H9 (cell line): ENCODE measurements at regions not wholly inside any gene's neighbourhood (a gene's known extent, or its start where the extent isn't known, plus 50 kb on each side); places are given as distances from the start of the nearest gene placed in this dataset.

Experiments used
- DNase-seq: peaks from one replicate; pipeline ENCODE4 v3.0.0-alpha.2; 2017
- H2AFZ ChIP-seq: one replicate; pipeline ENCODE4 v1.6.1; 2013; ENCODE audit warnings: mild to moderate bottlenecking, low read length, control low read depth, moderate library complexity
- H2AK5ac ChIP-seq: 2 replicates; pipeline ENCODE4 v1.6.1; 2013; ENCODE audit warnings: low read length, control low read depth, mixed read lengths; ENCODE audit not compliant: insufficient read length
- H2BK120ac ChIP-seq: one replicate; pipeline ENCODE4 v1.6.1; 2013; ENCODE audit warnings: low read depth, mild to moderate bottlenecking, low read length, control low read depth, inconsistent platforms; ENCODE audit not compliant: poor library complexity, severe bottlenecking
- H2BK12ac ChIP-seq: 2 replicates; pipeline ENCODE4 v1.6.1; 2013; ENCODE audit warnings: low read length, control low read depth, mixed read lengths, low read depth; ENCODE audit not compliant: insufficient read length
- H2BK15ac ChIP-seq: 2 replicates; pipeline ENCODE4 v1.6.1; 2013; ENCODE audit warnings: low read depth, low read length, control low read depth
- H2BK20ac ChIP-seq: one replicate; pipeline ENCODE4 v1.6.1; 2013; ENCODE audit warnings: low read depth, mild to moderate bottlenecking, low read length, control low read depth, inconsistent platforms; ENCODE audit not compliant: poor library complexity, severe bottlenecking
- H2BK5ac ChIP-seq: 2 replicates; pipeline ENCODE4 v1.6.1; 2013; ENCODE audit warnings: low read length, control low read depth, mixed read lengths; ENCODE audit not compliant: insufficient read length
- H3K14ac ChIP-seq: 2 replicates; pipeline ENCODE4 v1.6.1; 2013; ENCODE audit warnings: low read length, control low read depth; ENCODE audit not compliant: insufficient read depth
- H3K18ac ChIP-seq: 2 replicates; pipeline ENCODE4 v1.6.1; 2013; ENCODE audit warnings: low read depth, mild to moderate bottlenecking, mixed read lengths, low read length, control low read depth; ENCODE audit not compliant: insufficient read length
- H3K23ac ChIP-seq: 2 replicates; pipeline ENCODE4 v1.6.1; 2013; ENCODE audit warnings: low read length, control low read depth, mixed read lengths, low read depth; ENCODE audit not compliant: insufficient read length
- H3K23me2 ChIP-seq: 2 replicates; pipeline ENCODE4 v1.6.1; 2013; ENCODE audit warnings: low read depth, mild to moderate bottlenecking, mixed read lengths, low read length, control low read depth; ENCODE audit not compliant: insufficient read length, poor library complexity, severe bottlenecking
- H3K27ac ChIP-seq: 2 replicates; pipeline ENCODE4 v1.5.1; 2013; ENCODE audit warnings: low read length, control low read depth, mixed read lengths, low read depth; ENCODE audit not compliant: insufficient read length
- H3K27me3 ChIP-seq: 2 replicates; pipeline ENCODE4 v1.6.1; 2013; ENCODE audit warnings: low read length, control low read depth, inconsistent platforms; ENCODE audit not compliant: insufficient read depth
- H3K4ac ChIP-seq: 2 replicates; pipeline ENCODE4 v1.6.1; 2013; ENCODE audit warnings: low read depth, mild to moderate bottlenecking, control low read depth, inconsistent platforms, low read length, moderate library complexity
- H3K4me1 ChIP-seq: 2 replicates; pipeline ENCODE4 v1.6.1; 2013; ENCODE audit warnings: low read length, control low read depth, inconsistent platforms; ENCODE audit not compliant: insufficient read depth
- H3K4me2 ChIP-seq: 2 replicates; pipeline ENCODE4 v1.6.1; 2013; ENCODE audit warnings: low read length, control low read depth, mixed read lengths; ENCODE audit not compliant: insufficient read length, insufficient read depth
- H3K56ac ChIP-seq: 2 replicates; pipeline ENCODE4 v1.6.1; 2013; ENCODE audit warnings: low read depth, mild to moderate bottlenecking, mixed read lengths, low read length, control low read depth; ENCODE audit not compliant: insufficient read length
- H3K79me1 ChIP-seq: 2 replicates; pipeline ENCODE4 v1.6.1; 2013; ENCODE audit warnings: low read depth, mild to moderate bottlenecking, moderate library complexity, low read length, control low read depth, inconsistent platforms; ENCODE audit not compliant: insufficient read depth, poor library complexity, severe bottlenecking
- H3K79me2 ChIP-seq: 2 replicates; pipeline ENCODE4 v1.6.1; 2013; ENCODE audit warnings: low read length, control low read depth, inconsistent platforms; ENCODE audit not compliant: insufficient read depth
- H3K9ac ChIP-seq: 2 replicates; pipeline ENCODE4 v1.6.1; 2013; ENCODE audit warnings: low read length, control low read depth, mixed read lengths; ENCODE audit not compliant: insufficient read length; ENCODE audit errors: extremely low read depth
- H3K9me3 ChIP-seq: one replicate; pipeline ENCODE4 v1.6.1; 2013; ENCODE audit warnings: low read depth, low read length, inconsistent platforms; ENCODE audit not compliant: control insufficient read depth
- H3T11ph ChIP-seq: one replicate; pipeline ENCODE4 v1.6.1; 2013; ENCODE audit warnings: mild to moderate bottlenecking, low read length, control low read depth, inconsistent platforms
- H4K20me1 ChIP-seq: one replicate; pipeline ENCODE4 v1.6.1; 2013; ENCODE audit not compliant: control insufficient read depth, insufficient read length, insufficient read depth
- H4K5ac ChIP-seq: 2 replicates; pipeline ENCODE4 v1.6.1; 2013; ENCODE audit warnings: low read depth, mild to moderate bottlenecking, mixed read lengths, low read length, control low read depth; ENCODE audit not compliant: insufficient read length
- H4K8ac ChIP-seq: replicated peaks from 2 replicates; pipeline ENCODE4 v1.6.1; 2013; ENCODE audit warnings: low read length, control low read depth, mixed read lengths, low read depth; ENCODE audit not compliant: insufficient read length
- H4K91ac ChIP-seq: 2 replicates; pipeline ENCODE4 v1.6.1; 2013; ENCODE audit warnings: low read depth, mild to moderate bottlenecking, moderate library complexity, mixed read lengths, low read length, control low read depth; ENCODE audit not compliant: insufficient read length
- H3K27ac Mint-ChIP-seq, 3 experiments: 2 replicates in 2 of 3; 3 replicates in 1 of 3; pipeline ENCODE4 v1.8.0; 2020 to 2021; ENCODE audit warnings: mixed read lengths in 3 of 3, mild to moderate bottlenecking in 1 of 3, moderate library complexity in 1 of 3
- H3K27me3 Mint-ChIP-seq: 2 replicates; pipeline ENCODE4 v1.8.0; 2021; ENCODE audit warnings: low read depth, mild to moderate bottlenecking, moderate library complexity, mixed read lengths
- H3K36me3 Mint-ChIP-seq, 3 experiments: 2 replicates in 2 of 3; 3 replicates in 1 of 3; pipeline ENCODE4 v1.8.0; 2020 to 2021; ENCODE audit warnings: low read depth in 3 of 3, mixed read lengths in 3 of 3; ENCODE audit not compliant: insufficient read depth in 1 of 3
- H3K4me1 Mint-ChIP-seq, 2 experiments: 2 replicates each; pipeline ENCODE4 v1.8.0; 2020; ENCODE audit warnings: mixed read lengths in 2 of 2
- H3K4me3 Mint-ChIP-seq, 2 experiments: 2 replicates in 1 of 2; 3 replicates in 1 of 2; pipeline ENCODE4 v1.8.0; 2020 to 2021; ENCODE audit warnings: mild to moderate bottlenecking in 2 of 2, mixed read lengths in 2 of 2, moderate library complexity in 1 of 2
- H3K9me3 Mint-ChIP-seq, 2 experiments: 2 replicates in 1 of 2; 3 replicates in 1 of 2; pipeline ENCODE4 v1.8.0; 2020; ENCODE audit warnings: mild to moderate bottlenecking in 2 of 2, mixed read lengths in 2 of 2, moderate library complexity in 1 of 2
- CTCF ChIP-seq: fragments of 200-600 bp; sonication (generic); conservative IDR thresholded peaks from 3 replicates; pipeline ENCODE4 v1.8.0; 2021; ENCODE audit warnings: antibody characterized with exemption, mild to moderate bottlenecking
- WGBS: extraction: QIAGEN DNeasy Blood & Tissue Kit; methylation state at CpG from one replicate; pipeline ENCODE4 v1.1.7; 2013; ENCODE audit warnings: missing lambda C conversion rate, low lambda C conversion rate, mixed read lengths; ENCODE audit not compliant: insufficient read length; ENCODE audit errors: extremely low coverage; 5-methylcytosine and 5-hydroxymethylcytosine counted together

GRCh38 chr5:179488491-179488890, 61.9 kb upstream of the RUFY1 start:
- no CpG with 5 or more reads among the region's 8 CpGs for WGBS

More at GRCh38 chr5:179488491-179488890, 61.9 kb upstream of the RUFY1 start:
- H3K14ac ChIP-seq, result no peak overlapping the region
- Mint-ChIP-seq H3K9me3 (peaks cover 1 to 8% of the 10 kb centered on the region in 2 experiments), H3K27me3 (no peaks in the 10 kb centered on the region), H3K4me1 (peaks cover 0 to 5% of the 10 kb centered on the region in 2 experiments; a peak in 1 of 4 replicates), H3K36me3 (peaks cover 0 to 1% (median 0%) of the 10 kb centered on the region in 3 experiments; a peak in 3 of 7 replicates), H3K4me3 (no peak overlapping the region), H3K27ac (no peak overlapping the region)
- no peak overlapping the region for H4K5ac ChIP-seq
- H2BK12ac ChIP-seq, result no peak overlapping the region
- no peak overlapping the region for H3T11ph ChIP-seq
- DNase-seq, result no peak
- TF ChIP-seq CTCF, result no peak
- no peak overlapping the region for H3K23ac ChIP-seq
- H3K27me3 ChIP-seq, result no peaks in the 10 kb centered on the region
- no peaks in the 10 kb centered on the region for H3K23me2 ChIP-seq
- no peak overlapping the region for H2AFZ ChIP-seq
- no peaks in the 10 kb centered on the region for H3K9me3 ChIP-seq
- no peak overlapping the region for H3K4me2 ChIP-seq
- H4K91ac ChIP-seq, result no peak overlapping the region
- H2BK20ac ChIP-seq, result no peak overlapping the region
- H4K8ac ChIP-seq, result no peak overlapping the region
- H3K18ac ChIP-seq, result no peak overlapping the region
- no peak overlapping the region for H2AK5ac ChIP-seq
- no peaks in the 10 kb centered on the region for H4K20me1 ChIP-seq
- no peaks in the 10 kb centered on the region for H3K79me1 ChIP-seq
- no peak overlapping the region for H2BK120ac ChIP-seq
- no peak overlapping the region for H3K27ac ChIP-seq
- H3K79me2 ChIP-seq, result no peaks in the 10 kb centered on the region
- no peak overlapping the region for H2BK5ac ChIP-seq
- no peak overlapping the region for H3K9ac ChIP-seq
- H2BK15ac ChIP-seq, result no peak overlapping the region
- no peak overlapping the region for H3K56ac ChIP-seq
- H3K4me1 ChIP-seq, result no peaks in the 10 kb centered on the region
- H3K4ac ChIP-seq, result no peak overlapping the region
